ENCODE measurements at regions not wholly inside any gene's neighbourhood (a gene's known extent, or its start where the extent isn't known, plus 50 kb on each side); places are given as distances from the start of the nearest gene placed in this dataset.

DNA sequence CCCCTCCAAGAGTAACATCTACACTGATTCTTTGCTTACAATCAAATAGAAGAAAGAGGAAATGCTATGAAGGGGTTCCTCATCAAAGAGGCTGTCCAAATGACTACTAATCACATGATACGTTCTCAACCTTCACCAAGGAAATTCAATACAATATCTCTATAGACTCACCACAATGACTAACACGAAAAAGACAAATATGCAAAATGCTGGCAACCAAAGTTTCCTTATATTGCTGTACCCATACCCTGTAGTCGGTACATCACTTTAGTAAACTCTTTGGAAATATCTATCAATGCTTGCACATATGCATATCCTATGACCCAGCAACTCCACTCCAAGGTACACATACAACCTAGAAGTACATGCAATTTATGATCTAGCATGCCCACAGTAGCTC, 1296.6 kb downstream of the AACS start:
- 83 to 87% methylated on average over 3 of the region's 3 CpGs for WGBS, 2 donors
- Histone ChIP-seq H3K27ac (ENCODE audit: low read depth in 1 of 2, low read length in 1 of 2) (no peak overlapping the region), H3K9me3 (ENCODE audit: control insufficient read depth in 4 of 4, insufficient read depth in 3 of 4, low read length in 3 of 4) (peaks cover 0 to 3% (median under 1%) of the 10 kb centered on the region in 4 donors), H3K27me3 (ENCODE audit: control insufficient read depth in 3 of 3, insufficient read depth in 3 of 3, low read length in 2 of 3) (no peaks in the 10 kb centered on the region), H3K4me1 (ENCODE audit: control insufficient read depth in 5 of 5, insufficient read depth in 5 of 5, low read length in 5 of 5) (peaks cover 0 to 2% (median 0%) of the 10 kb centered on the region in 5 donors), H3K9ac (ENCODE audit: insufficient read depth in 1 of 2, low read length in 2 of 2) (no peak overlapping the region), H3K4me3 (no peak overlapping the region), H3K36me3 (ENCODE audit: control insufficient read depth in 4 of 4, insufficient read depth in 4 of 4, low read length in 4 of 4) (no peaks in the 10 kb centered on the region)
- DNase-seq (no peak), ATAC-seq (ENCODE audit: insufficient read depth, low FRiP score) (no peak)
- TF ChIP-seq, protein P1, sequence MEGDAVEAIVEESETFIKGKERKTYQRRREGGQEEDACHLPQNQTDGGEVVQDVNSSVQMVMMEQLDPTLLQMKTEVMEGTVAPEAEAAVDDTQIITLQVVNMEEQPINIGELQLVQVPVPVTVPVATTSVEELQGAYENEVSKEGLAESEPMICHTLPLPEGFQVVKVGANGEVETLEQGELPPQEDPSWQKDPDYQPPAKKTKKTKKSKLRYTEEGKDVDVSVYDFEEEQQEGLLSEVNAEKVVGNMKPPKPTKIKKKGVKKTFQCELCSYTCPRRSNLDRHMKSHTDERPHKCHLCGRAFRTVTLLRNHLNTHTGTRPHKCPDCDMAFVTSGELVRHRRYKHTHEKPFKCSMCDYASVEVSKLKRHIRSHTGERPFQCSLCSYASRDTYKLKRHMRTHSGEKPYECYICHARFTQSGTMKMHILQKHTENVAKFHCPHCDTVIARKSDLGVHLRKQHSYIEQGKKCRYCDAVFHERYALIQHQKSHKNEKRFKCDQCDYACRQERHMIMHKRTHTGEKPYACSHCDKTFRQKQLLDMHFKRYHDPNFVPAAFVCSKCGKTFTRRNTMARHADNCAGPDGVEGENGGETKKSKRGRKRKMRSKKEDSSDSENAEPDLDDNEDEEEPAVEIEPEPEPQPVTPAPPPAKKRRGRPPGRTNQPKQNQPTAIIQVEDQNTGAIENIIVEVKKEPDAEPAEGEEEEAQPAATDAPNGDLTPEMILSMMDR (IDR thresholded peaks at IDR 0.05; ENCODE audit: control extremely low read depth, extremely low read depth), result no peak

DNA sequence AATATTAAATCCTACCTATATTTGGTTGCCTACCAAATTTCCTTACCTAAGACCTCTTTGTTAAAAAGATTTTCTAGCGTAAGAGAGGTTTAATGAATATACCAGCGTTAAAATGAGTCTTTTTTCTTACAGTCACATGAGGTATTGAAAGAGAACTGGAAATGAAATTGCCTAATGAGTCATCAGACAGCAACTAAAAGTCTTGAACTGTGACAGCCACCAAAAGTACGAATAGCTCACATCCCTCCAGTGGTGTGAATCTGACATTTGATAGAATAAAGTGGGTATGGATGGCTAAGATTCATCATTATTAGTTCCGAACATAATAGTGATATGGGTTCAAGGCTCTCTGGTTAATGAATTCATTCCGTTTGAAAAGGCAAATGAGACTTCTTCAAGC, 1297.3 kb downstream of the AACS start:
- ATAC-seq (ENCODE audit: insufficient read depth, low FRiP score) (no peak), DNase-seq (no peak)
- TF ChIP-seq, protein P1 (IDR thresholded peaks at IDR 0.05; ENCODE audit: control extremely low read depth, extremely low read depth), result no peak
- H3K4me3 ChIP-seq, result no peak overlapping the region
- H3K9me3 ChIP-seq (ENCODE audit: control insufficient read depth in 4 of 4, insufficient read depth in 3 of 4, low read length in 3 of 4), result peaks cover 0 to 3% (median under 1%) of the 10 kb centered on the region in 4 donors
- peaks cover 0 to 2% (median 0%) of the 10 kb centered on the region in 5 donors for H3K4me1 ChIP-seq (ENCODE audit: control insufficient read depth in 5 of 5, insufficient read depth in 5 of 5, low read length in 5 of 5)
- no peak overlapping the region for H3K9ac ChIP-seq (ENCODE audit: insufficient read depth in 1 of 2, low read length in 2 of 2)
- no peaks in the 10 kb centered on the region for H3K36me3 ChIP-seq (ENCODE audit: control insufficient read depth in 4 of 4, insufficient read depth in 4 of 4, low read length in 4 of 4)
- H3K27ac ChIP-seq (ENCODE audit: low read depth in 1 of 2, low read length in 1 of 2), result no peak overlapping the region
- H3K27me3 ChIP-seq (ENCODE audit: control insufficient read depth in 3 of 3, insufficient read depth in 3 of 3, low read length in 2 of 3), result no peaks in the 10 kb centered on the region
- WGBS, 2 donors, result 77 to 87% methylated on average over 5 of the region's 5 CpGs

DNA sequence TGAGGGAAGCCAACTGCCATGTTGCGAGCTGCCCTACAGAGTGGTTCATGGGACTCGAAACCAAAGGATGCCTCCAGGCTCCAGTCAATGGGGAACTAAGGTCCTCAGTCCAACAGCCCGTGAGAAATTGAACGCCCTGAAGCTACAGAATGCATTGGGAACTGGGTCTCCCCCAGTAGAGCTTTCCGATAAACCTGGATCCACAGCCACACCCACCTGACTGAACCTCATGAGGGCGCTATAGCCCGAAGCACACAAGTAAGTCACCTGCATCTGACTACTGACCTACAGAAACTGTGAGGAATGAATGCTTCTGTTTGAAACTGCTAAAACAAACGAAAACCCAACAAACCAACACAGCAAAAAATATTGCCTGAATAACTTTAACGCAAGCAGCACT, 1297.7 kb downstream of the AACS start:
- H3K9ac ChIP-seq (ENCODE audit: insufficient read depth in 1 of 2, low read length in 2 of 2), result no peak overlapping the region
- H3K27me3 ChIP-seq (ENCODE audit: control insufficient read depth in 3 of 3, insufficient read depth in 3 of 3, low read length in 2 of 3), result no peaks in the 10 kb centered on the region
- no peak for ATAC-seq (ENCODE audit: insufficient read depth, low FRiP score)
- peaks cover 0 to 3% (median under 1%) of the 10 kb centered on the region in 4 donors for H3K9me3 ChIP-seq (ENCODE audit: control insufficient read depth in 4 of 4, insufficient read depth in 3 of 4, low read length in 3 of 4)
- peaks cover 0 to 2% (median 0%) of the 10 kb centered on the region in 5 donors for H3K4me1 ChIP-seq (ENCODE audit: control insufficient read depth in 5 of 5, insufficient read depth in 5 of 5, low read length in 5 of 5)
- 58 to 77% methylated on average over 9 of the region's 9 CpGs for WGBS, 2 donors
- DNase-seq, result no peak
- H3K4me3 ChIP-seq, result no peak overlapping the region
- no peaks in the 10 kb centered on the region for H3K36me3 ChIP-seq (ENCODE audit: control insufficient read depth in 4 of 4, insufficient read depth in 4 of 4, low read length in 4 of 4)
- TF ChIP-seq, protein P1 (IDR thresholded peaks at IDR 0.05; ENCODE audit: control extremely low read depth, extremely low read depth), result no peak
- no peak overlapping the region for H3K27ac ChIP-seq (ENCODE audit: low read depth in 1 of 2, low read length in 1 of 2)
